SK-N-SH (cell line): ENCODE measurements at regions not wholly inside any gene's neighbourhood (a gene's known extent, or its start where the extent isn't known, plus 50 kb on each side); places are given as distances from the start of the nearest gene placed in this dataset.

ENCODE experiments used
- YY1 ChIP-seq: IDR thresholded peaks from 2 replicates; pipeline ENCODE4 v1.4.0; 2012; ENCODE audit warnings: low read depth, mild to moderate bottlenecking
- TF ChIP-seq, protein P1 (sequence below): fragments of 200-600 bp; sonication (generic); IDR thresholded peaks from 2 replicates; pipeline ENCODE4 v1.6.1; 2017; ENCODE audit warnings: antibody characterized with exemption, mild to moderate bottlenecking, moderate library complexity

DNA sequence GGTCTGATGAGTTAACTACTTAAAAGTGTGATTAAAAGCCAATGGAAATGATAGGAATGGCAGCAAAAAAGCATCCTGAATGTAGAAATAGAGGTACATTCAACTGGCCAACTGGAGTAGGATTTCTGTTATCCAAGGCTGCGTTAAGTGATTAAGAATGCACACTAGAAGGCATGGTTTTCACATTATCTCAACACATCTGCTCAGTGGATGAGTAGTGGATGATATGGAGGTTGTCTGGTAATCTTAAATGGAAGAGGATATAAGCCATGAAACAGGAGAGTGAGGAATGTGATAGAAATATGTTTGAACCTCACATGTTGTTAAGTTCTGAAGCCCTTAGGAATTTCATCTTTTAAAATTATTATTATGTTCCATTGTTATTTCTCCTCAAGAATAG lies 839.9 kb downstream of the USP25 start:
- no peak for TF ChIP-seq YY1
- TF ChIP-seq, protein P1, sequence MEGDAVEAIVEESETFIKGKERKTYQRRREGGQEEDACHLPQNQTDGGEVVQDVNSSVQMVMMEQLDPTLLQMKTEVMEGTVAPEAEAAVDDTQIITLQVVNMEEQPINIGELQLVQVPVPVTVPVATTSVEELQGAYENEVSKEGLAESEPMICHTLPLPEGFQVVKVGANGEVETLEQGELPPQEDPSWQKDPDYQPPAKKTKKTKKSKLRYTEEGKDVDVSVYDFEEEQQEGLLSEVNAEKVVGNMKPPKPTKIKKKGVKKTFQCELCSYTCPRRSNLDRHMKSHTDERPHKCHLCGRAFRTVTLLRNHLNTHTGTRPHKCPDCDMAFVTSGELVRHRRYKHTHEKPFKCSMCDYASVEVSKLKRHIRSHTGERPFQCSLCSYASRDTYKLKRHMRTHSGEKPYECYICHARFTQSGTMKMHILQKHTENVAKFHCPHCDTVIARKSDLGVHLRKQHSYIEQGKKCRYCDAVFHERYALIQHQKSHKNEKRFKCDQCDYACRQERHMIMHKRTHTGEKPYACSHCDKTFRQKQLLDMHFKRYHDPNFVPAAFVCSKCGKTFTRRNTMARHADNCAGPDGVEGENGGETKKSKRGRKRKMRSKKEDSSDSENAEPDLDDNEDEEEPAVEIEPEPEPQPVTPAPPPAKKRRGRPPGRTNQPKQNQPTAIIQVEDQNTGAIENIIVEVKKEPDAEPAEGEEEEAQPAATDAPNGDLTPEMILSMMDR = no peak
